Liver (tissue), 8 donors: ENCODE measurements at regions not wholly inside any gene's neighbourhood (a gene's known extent, or its start where the extent isn't known, plus 50 kb on each side); places are given as distances from the start of the nearest gene placed in this dataset.

Source experiments
- DNase-seq: peaks from one replicate; pipeline ENCODE4 v3.0.0-alpha.2; 2017; ENCODE audit warnings: low spot score
- H3K27ac ChIP-seq, 2 donors: one replicate each; pipeline ENCODE4 v1.7.0; 2013; ENCODE audit warnings: inconsistent platforms in 2 of 2, low read length in 2 of 2, control low read depth in 1 of 2, low read depth in 1 of 2, mild to moderate bottlenecking in 1 of 2
- H3K27me3 ChIP-seq, 4 donors: one replicate each; pipeline versions ENCODE4 v1.6.1 to v1.7.0; 2013; ENCODE audit warnings: low read length in 3 of 4, inconsistent platforms in 1 of 4, mild to moderate bottlenecking in 1 of 4, moderate library complexity in 1 of 4; ENCODE audit not compliant: control insufficient read depth in 4 of 4, insufficient read depth in 4 of 4
- H3K36me3 ChIP-seq, 4 donors: one replicate each; pipeline versions ENCODE4 v1.6.1 to v1.7.0; 2013; ENCODE audit warnings: low read length in 3 of 4, mild to moderate bottlenecking in 3 of 4, low read depth in 1 of 4, moderate library complexity in 1 of 4; ENCODE audit not compliant: control insufficient read depth in 4 of 4, insufficient read depth in 3 of 4
- H3K4me1 ChIP-seq, 4 donors: one replicate each; pipeline versions ENCODE4 v1.6.1 to v1.7.0; 2013; ENCODE audit warnings: low read length in 3 of 4, mild to moderate bottlenecking in 3 of 4, moderate library complexity in 1 of 4; ENCODE audit not compliant: control insufficient read depth in 4 of 4, insufficient read depth in 4 of 4
- H3K4me3 ChIP-seq, 3 donors: one replicate each; pipeline versions ENCODE4 v1.6.1 to v1.7.0; 2013; ENCODE audit warnings: low read length in 3 of 3, control low read depth in 1 of 3, low read depth in 1 of 3, mild to moderate bottlenecking in 1 of 3
- H3K9ac ChIP-seq, 2 donors: one replicate each; pipeline ENCODE4 v1.7.0; 2013; ENCODE audit warnings: low read length in 2 of 2, mild to moderate bottlenecking in 2 of 2, moderate library complexity in 2 of 2, control low read depth in 1 of 2, low read depth in 1 of 2
- H3K9me3 ChIP-seq, 4 donors: one replicate each; pipeline versions ENCODE4 v1.6.1 to v1.7.0; 2013; ENCODE audit warnings: low read length in 3 of 4; ENCODE audit not compliant: control insufficient read depth in 4 of 4
- ATF3 ChIP-seq: IDR thresholded peaks from 2 replicates; pipeline ENCODE4 v1.6.1; 2016; ENCODE audit warnings: antibody characterized with exemption
- EGR1 ChIP-seq, 2 donors: IDR thresholded peaks; 2 replicates each; pipeline ENCODE4 v1.6.1; 2016 to 2018; ENCODE audit warnings: antibody characterized with exemption in 2 of 2, low read depth in 2 of 2
- FOXA1 ChIP-seq: IDR thresholded peaks from 2 replicates; pipeline ENCODE4 v1.6.1; 2016; ENCODE audit warnings: antibody characterized with exemption
- FOXA2 ChIP-seq: IDR thresholded peaks from 2 replicates; pipeline ENCODE4 v1.6.1; 2016; ENCODE audit warnings: antibody characterized with exemption
- GABPA ChIP-seq, 2 donors: IDR thresholded peaks in 1 of 2; conservative IDR thresholded peaks in 1 of 2; 2 replicates each; pipeline ENCODE4 v1.6.1; 2016; ENCODE audit warnings: antibody characterized with exemption in 2 of 2, mild to moderate bottlenecking in 1 of 2, moderate library complexity in 1 of 2
- HNF4G ChIP-seq: IDR thresholded peaks from 2 replicates; pipeline ENCODE4 v1.6.1; 2016; ENCODE audit warnings: antibody characterized with exemption
- JUND ChIP-seq, 2 donors: IDR thresholded peaks; 2 replicates each; pipeline ENCODE4 v1.6.1; 2016; ENCODE audit warnings: antibody characterized with exemption in 2 of 2
- MAX ChIP-seq: IDR thresholded peaks from 2 replicates; pipeline ENCODE4 v1.6.1; 2016; ENCODE audit warnings: antibody characterized with exemption
- NR2F2 ChIP-seq: IDR thresholded peaks from 2 replicates; pipeline ENCODE4 v1.6.1; 2016; ENCODE audit warnings: antibody characterized with exemption
- RAD21 ChIP-seq, 2 donors: IDR thresholded peaks; 2 replicates each; pipeline ENCODE4 v1.6.1; 2016; ENCODE audit warnings: antibody characterized with exemption in 2 of 2, mild to moderate bottlenecking in 2 of 2
- RXRA ChIP-seq, 2 donors: IDR thresholded peaks; 2 replicates each; pipeline ENCODE4 v1.6.1; 2017 to 2018; ENCODE audit warnings: antibody characterized with exemption in 2 of 2, mild to moderate bottlenecking in 1 of 2
- SP1 ChIP-seq: IDR thresholded peaks from 2 replicates; pipeline ENCODE4 v1.6.1; 2018; ENCODE audit warnings: antibody characterized with exemption, mild to moderate bottlenecking
- TAF1 ChIP-seq: conservative IDR thresholded peaks from 2 replicates; pipeline ENCODE4 v1.6.1; 2016; ENCODE audit warnings: antibody characterized with exemption, mild to moderate bottlenecking
- YY1 ChIP-seq: IDR thresholded peaks from 2 replicates; pipeline ENCODE4 v1.6.1; 2016; ENCODE audit warnings: antibody characterized with exemption, mild to moderate bottlenecking
- ZBTB33 ChIP-seq: IDR thresholded peaks from 2 replicates; pipeline ENCODE4 v1.6.1; 2016; ENCODE audit warnings: antibody characterized with exemption
- WGBS: extraction: QIAGEN DNeasy Blood & Tissue Kit; methylation state at CpG from one replicate; pipeline ENCODE4 v1.1.7; 2013; 5-methylcytosine and 5-hydroxymethylcytosine counted together
- TF ChIP-seq, protein P1 (sequence below): IDR thresholded peaks from 2 replicates; pipeline ENCODE4 v1.6.1; 2016; ENCODE audit warnings: antibody characterized with exemption, mild to moderate bottlenecking
- TF ChIP-seq, protein P2 (sequence below): fragments of 150-350 bp; IDR thresholded peaks from 2 replicates; pipeline ENCODE4 v1.5.1; 2017; ENCODE audit warnings: improper control_type of control experiment, low read depth, low read length; ENCODE audit not compliant: missing input control
- donor health status: healthy.
- donor health status: healthy.
- donor health status: healthy.
- donor health status: healthy.
- donor health status: healthy.

GRCh38 chr17:6218333-6218732 is 148.2 kb downstream of the WSCD1 start:
- Histone ChIP-seq H3K4me1 (no peaks in the 10 kb centered on the region), H3K4me3 (no peak overlapping the region), H3K9ac (no peak overlapping the region), H3K36me3 (no peaks in the 10 kb centered on the region), H3K27me3 (peaks cover 0 to 8% (median 0%) of the 10 kb centered on the region in 4 donors), H3K9me3 (peaks cover 0 to 6% (median 2%) of the 10 kb centered on the region in 4 donors), H3K27ac (no peak overlapping the region)
- TF ChIP-seq JUND (IDR thresholded peaks at IDR 0.05) (no peak), MAX (no peak), NR2F2 (no peak), HNF4G (no peak), TAF1 (no peak)
- TF ChIP-seq, protein P1, sequence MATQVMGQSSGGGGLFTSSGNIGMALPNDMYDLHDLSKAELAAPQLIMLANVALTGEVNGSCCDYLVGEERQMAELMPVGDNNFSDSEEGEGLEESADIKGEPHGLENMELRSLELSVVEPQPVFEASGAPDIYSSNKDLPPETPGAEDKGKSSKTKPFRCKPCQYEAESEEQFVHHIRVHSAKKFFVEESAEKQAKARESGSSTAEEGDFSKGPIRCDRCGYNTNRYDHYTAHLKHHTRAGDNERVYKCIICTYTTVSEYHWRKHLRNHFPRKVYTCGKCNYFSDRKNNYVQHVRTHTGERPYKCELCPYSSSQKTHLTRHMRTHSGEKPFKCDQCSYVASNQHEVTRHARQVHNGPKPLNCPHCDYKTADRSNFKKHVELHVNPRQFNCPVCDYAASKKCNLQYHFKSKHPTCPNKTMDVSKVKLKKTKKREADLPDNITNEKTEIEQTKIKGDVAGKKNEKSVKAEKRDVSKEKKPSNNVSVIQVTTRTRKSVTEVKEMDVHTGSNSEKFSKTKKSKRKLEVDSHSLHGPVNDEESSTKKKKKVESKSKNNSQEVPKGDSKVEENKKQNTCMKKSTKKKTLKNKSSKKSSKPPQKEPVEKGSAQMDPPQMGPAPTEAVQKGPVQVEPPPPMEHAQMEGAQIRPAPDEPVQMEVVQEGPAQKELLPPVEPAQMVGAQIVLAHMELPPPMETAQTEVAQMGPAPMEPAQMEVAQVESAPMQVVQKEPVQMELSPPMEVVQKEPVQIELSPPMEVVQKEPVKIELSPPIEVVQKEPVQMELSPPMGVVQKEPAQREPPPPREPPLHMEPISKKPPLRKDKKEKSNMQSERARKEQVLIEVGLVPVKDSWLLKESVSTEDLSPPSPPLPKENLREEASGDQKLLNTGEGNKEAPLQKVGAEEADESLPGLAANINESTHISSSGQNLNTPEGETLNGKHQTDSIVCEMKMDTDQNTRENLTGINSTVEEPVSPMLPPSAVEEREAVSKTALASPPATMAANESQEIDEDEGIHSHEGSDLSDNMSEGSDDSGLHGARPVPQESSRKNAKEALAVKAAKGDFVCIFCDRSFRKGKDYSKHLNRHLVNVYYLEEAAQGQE, result no peak
- TF ChIP-seq, protein P2, sequence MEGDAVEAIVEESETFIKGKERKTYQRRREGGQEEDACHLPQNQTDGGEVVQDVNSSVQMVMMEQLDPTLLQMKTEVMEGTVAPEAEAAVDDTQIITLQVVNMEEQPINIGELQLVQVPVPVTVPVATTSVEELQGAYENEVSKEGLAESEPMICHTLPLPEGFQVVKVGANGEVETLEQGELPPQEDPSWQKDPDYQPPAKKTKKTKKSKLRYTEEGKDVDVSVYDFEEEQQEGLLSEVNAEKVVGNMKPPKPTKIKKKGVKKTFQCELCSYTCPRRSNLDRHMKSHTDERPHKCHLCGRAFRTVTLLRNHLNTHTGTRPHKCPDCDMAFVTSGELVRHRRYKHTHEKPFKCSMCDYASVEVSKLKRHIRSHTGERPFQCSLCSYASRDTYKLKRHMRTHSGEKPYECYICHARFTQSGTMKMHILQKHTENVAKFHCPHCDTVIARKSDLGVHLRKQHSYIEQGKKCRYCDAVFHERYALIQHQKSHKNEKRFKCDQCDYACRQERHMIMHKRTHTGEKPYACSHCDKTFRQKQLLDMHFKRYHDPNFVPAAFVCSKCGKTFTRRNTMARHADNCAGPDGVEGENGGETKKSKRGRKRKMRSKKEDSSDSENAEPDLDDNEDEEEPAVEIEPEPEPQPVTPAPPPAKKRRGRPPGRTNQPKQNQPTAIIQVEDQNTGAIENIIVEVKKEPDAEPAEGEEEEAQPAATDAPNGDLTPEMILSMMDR, result no peak
- WGBS, result 86% methylated on average over 7 of the region's 7 CpGs
- no peak for DNase-seq

- WGBS, result 83% methylated on average over 13 of the region's 13 CpGs
- Histone ChIP-seq H3K27me3 (peaks cover 0 to 8% (median 0%) of the 10 kb centered on the region in 4 donors), H3K36me3 (no peaks in the 10 kb centered on the region), H3K27ac (no peak overlapping the region), H3K9ac (no peak overlapping the region), H3K9me3 (no peaks in the 10 kb centered on the region), H3K4me3 (no peak overlapping the region), H3K4me1 (no peaks in the 10 kb centered on the region)
- no peak for TF ChIP-seq MAX
- TF ChIP-seq RXRA (IDR thresholded peaks at IDR 0.05), result no peak
- no peak for TF ChIP-seq ATF3
- TF ChIP-seq GABPA (IDR thresholded peaks at IDR 0.05 in 1 of 2, conservative IDR thresholded peaks at IDR 0.05 in 1 of 2), result no peak
- no peak for TF ChIP-seq ZBTB33
- TF ChIP-seq NR2F2, result no peak
- TF ChIP-seq TAF1, result no peak
- TF ChIP-seq FOXA2, result no peak
- TF ChIP-seq HNF4G, result no peak
- TF ChIP-seq SP1, result no peak
- no peak for TF ChIP-seq FOXA1
- no peak for TF ChIP-seq RAD21 (IDR thresholded peaks at IDR 0.05)
- TF ChIP-seq YY1, result no peak
- no peak for TF ChIP-seq EGR1 (IDR thresholded peaks at IDR 0.05; ENCODE audit: low read depth in 2 of 2)
- TF ChIP-seq, protein P2, result no peak
- no peak for DNase-seq
Measured at GRCh38 chr17:6215071-6216035, 145.2 kb downstream of the WSCD1 start.
